ENCODE measurements at regions not wholly inside any gene's neighbourhood (a gene's known extent, or its start where the extent isn't known, plus 50 kb on each side); places are given as distances from the start of the nearest gene placed in this dataset.

DNA sequence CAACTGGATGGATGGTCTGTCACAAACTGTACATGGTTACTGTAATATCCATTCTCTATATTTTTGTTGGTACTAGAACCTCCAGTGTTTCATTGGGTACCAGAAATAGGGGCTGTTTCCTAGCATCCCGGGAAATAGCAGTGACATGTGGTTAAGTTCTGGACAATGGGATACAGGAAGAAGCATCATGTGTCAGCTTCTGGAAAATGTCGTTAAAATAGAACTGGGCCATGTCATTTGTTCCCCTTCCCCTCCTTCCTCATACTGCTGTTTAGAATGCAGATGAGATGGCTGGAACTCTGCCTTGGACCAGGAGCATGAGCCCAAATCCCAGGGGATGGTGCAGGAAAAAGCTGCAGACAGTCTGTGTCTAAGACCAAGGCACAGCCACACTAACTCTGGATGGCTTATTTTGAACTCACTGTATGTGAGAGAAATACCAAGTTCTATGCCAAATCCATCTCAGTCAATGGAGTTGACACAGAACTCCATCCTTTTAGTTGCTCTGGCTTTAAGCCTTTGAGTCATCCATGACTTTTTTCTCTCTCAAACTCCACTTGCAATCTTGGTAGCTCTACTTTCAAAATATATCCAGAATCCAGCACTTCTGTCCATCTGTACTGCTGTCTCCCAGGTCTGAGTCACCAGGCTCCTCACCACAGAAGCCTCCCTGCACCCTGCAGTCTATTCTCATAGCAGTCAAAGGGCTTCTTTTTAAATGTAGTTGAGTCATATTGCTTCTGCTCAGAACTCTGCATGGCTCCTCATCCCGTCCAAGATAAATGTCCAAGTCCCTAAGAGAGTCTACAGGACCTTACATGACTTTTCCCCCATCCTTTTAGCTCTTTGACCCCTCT is 184.2 kb downstream of the NSG2 start:
- no peaks in the 10 kb centered on the region for H4K20me1 ChIP-seq (ENCODE audit: control insufficient read depth, insufficient read depth)
- SMC1A ChIA-PET (ENCODE audit: uncharacterized antibody, unreplicated experiment), result interaction anchor here (1.5 kb wide), 1 partner anchor 8 kb away, joined by 3 read pairs; no protein-coding TSS in a partner anchor
- intact Hi-C loops (cut with micrococcal nuclease; ENCODE audit: unreplicated experiment) (no loop called here), in situ Hi-C loops (cut with MboI) (no loop called here)
- RAD21 ChIA-PET (ENCODE audit: unreplicated experiment), result no interaction called here
- H2AFZ ChIP-seq (ENCODE audit: control insufficient read depth, low read depth, low read length), result no peak overlapping the region
- H3K4me2 ChIP-seq (ENCODE audit: control insufficient read depth, insufficient read depth), result no peak overlapping the region
- WGBS (ENCODE audit: insufficient coverage, insufficient replicate concordance, low lambda C conversion rate, missing lambda C conversion rate), result 17% methylated on average over 3 of the region's 3 CpGs
- CTCF ChIA-PET, result no interaction called here
- H3K4me3 ChIP-seq, result no peak overlapping the region
- POLR2A ChIA-PET, result interaction anchor here (0.9 kb wide), 1 partner anchor 9 kb away, joined by 4 read pairs; no protein-coding TSS in a partner anchor
- H3K27me3 ChIP-seq (replicated peaks in 1 of 2; ENCODE audit: control insufficient read depth in 2 of 2, insufficient read depth in 2 of 2, low read length in 1 of 2), result no peaks in the 10 kb centered on the region
- H3K79me2 ChIP-seq (ENCODE audit: control insufficient read depth, insufficient read depth, low read length), result no peaks in the 10 kb centered on the region
- H3K9ac ChIP-seq (ENCODE audit: control insufficient read depth, insufficient read depth, low read length), result no peak overlapping the region
- no peak overlapping the region for H3K27ac ChIP-seq (ENCODE audit: control insufficient read depth, insufficient read depth)
- no peaks in the 10 kb centered on the region for H3K4me1 ChIP-seq (ENCODE audit: control insufficient read depth, insufficient read depth, low read length)
- no peaks in the 10 kb centered on the region for H3K9me3 ChIP-seq (replicated peaks; ENCODE audit: control insufficient read depth, insufficient read depth, low read length)
- H3K36me3 ChIP-seq (ENCODE audit: control insufficient read depth in 2 of 2, insufficient read depth in 2 of 2, low read length in 1 of 2), result no peaks in the 10 kb centered on the region
- no TSS peak for BruUV-seq (replicated peaks)
- no peak for FAIRE-seq
- TF ChIP-seq ZZZ3 (IDR thresholded peaks at IDR 0.05; ENCODE audit: control insufficient read depth, insufficient read length, low read depth) (no peak), SP1 (IDR thresholded peaks at IDR 0.05; ENCODE audit: low read depth, low read length) (no peak), ZSCAN29 (IDR thresholded peaks at IDR 0.05) (no peak), JUND (IDR thresholded peaks at IDR 0.05; ENCODE audit: low read depth, low read length) (no peak), FOXM1 (IDR thresholded peaks at IDR 0.05; ENCODE audit: low read depth, low read length) (no peak), RBBP5 (conservative IDR thresholded peaks at IDR 0.05) (no peak), EZH2 (IDR thresholded peaks at IDR 0.05; ENCODE audit: borderline replicate concordance, control insufficient read depth, low read depth, low read length) (no peak), RUNX3 (IDR thresholded peaks at IDR 0.05; ENCODE audit: low read length) (no peak)
- TF ChIP-seq, protein P1, sequence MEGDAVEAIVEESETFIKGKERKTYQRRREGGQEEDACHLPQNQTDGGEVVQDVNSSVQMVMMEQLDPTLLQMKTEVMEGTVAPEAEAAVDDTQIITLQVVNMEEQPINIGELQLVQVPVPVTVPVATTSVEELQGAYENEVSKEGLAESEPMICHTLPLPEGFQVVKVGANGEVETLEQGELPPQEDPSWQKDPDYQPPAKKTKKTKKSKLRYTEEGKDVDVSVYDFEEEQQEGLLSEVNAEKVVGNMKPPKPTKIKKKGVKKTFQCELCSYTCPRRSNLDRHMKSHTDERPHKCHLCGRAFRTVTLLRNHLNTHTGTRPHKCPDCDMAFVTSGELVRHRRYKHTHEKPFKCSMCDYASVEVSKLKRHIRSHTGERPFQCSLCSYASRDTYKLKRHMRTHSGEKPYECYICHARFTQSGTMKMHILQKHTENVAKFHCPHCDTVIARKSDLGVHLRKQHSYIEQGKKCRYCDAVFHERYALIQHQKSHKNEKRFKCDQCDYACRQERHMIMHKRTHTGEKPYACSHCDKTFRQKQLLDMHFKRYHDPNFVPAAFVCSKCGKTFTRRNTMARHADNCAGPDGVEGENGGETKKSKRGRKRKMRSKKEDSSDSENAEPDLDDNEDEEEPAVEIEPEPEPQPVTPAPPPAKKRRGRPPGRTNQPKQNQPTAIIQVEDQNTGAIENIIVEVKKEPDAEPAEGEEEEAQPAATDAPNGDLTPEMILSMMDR (IDR thresholded peaks at IDR 0.05 in 2 of 3, conservative IDR thresholded peaks at IDR 0.05 in 1 of 3; ENCODE audit: control insufficient read depth in 2 of 3, extremely low read depth in 1 of 3, insufficient read depth in 1 of 3, low read depth in 3 of 3, low read length in 3 of 3), result no peak
- DNase-seq (ENCODE audit: low read depth, low spot score), result no peak
- ATAC-seq, result no peak

Measured in GM12878 (cell line).